Amygdala (tissue), 56 donors: ENCODE measurements at regions not wholly inside any gene's neighbourhood (a gene's known extent, or its start where the extent isn't known, plus 50 kb on each side); places are given as distances from the start of the nearest gene placed in this dataset.
"Not testable (repeated sequence)": the region's sequence is repeated elsewhere in the genome, so short reads cannot be mapped to it uniquely, and the experiment has no call there.

Source experiments
- DNase-seq, 56 donors: peaks; one replicate each; lab custom pipeline; 2025; lab: John Stamatoyannopoulos, UW

DNA sequence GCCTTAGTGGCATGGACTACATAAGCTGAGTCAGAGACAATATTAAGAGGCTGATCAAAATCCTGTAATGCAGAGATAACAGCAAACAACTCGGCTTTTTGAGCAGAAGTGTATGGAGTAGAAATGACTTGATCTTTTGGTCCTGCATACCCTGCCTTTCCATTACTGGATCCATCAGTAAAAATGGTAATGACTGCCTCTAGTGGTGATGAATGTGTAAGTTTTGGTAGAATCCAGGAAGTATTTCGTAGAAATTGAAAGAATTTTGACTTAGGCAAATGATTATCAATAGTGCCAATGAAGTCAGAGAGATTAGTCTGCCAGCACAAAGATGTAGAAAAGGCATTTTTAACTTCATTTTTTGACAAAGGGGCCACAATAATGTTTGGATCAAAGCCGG lies 146.4 kb upstream of the API5 start:
- DNase-seq, result not testable (repeated sequence)

DNA sequence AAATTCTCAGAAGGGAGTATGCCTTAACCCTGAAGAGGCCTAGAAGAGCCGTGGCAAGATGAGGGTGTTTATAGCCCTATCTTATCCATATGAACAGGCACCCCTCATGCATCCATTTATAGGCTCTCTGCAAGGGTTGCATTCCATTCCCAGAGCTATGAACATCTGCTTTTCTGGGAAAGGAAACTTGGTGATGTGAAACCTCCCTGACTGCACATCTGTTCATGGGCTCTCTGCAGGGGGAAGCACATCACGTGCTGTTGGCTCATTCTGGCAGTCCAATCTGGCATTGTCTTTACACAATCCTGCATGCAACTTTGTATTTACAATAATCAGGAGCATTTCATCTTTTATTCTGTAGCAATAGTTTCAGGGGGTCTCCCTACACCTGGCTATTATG lies 143.6 kb upstream of the API5 start:
- DNase-seq, result not testable (repeated sequence)

DNA sequence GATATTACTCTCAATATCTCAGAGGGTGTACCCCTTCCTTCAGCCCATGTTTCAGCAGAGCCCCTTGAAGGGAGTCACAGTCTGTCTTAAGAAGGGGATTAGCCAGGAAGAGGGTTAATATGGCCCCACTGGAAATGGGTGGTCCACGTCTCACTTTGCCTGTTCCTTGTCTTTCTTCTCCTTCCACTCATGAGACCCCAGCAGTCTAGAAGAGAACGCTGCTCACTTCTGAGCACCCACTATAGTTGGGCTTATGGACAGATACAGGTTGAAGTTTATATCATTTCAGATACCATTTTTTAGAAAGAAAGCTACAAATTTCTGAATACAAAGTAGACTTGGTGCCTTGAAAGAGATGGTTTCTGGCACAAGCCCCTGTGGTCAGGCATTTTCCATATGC lies 139.3 kb upstream of the API5 start:
- no peak for DNase-seq

DNA sequence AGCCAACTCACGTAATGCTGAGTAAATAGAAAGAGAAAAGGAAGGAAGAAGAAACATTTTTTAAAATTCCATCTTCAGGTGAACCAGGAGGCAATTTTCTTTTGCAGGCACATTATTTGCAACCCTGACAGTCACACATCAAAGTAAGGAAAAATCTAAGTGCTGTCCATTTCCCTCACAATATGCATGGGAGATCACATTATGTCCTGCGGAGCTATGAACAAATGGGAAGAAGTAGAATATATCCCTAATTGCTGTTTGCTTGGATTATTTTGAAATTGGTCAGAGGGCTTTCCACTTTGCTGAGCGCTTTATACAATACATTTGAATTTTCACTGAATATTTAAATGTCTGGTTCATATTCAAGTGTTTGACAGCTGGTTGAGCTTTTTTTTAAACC lies 133.8 kb upstream of the API5 start:
- DNase-seq, result no peak

DNA sequence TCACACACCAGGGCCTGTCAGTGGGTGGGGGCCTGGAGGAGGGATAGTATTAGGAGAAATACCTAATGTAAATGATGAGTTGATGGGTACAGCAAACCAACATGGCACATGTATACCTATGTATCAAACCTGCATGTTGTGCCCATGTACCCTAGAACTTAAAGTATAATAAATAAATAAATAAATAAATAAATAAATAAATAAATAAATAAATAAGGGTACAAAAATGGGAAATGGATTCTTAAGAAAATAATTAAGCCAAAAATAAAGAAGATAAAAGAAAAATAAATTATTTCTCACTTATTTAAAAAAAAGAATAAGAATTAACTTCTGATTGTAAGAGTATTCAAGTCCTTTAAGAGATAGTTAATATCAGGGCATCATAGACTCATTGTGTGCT lies 117.3 kb upstream of the API5 start:
- not testable (repeated sequence) for DNase-seq

DNA sequence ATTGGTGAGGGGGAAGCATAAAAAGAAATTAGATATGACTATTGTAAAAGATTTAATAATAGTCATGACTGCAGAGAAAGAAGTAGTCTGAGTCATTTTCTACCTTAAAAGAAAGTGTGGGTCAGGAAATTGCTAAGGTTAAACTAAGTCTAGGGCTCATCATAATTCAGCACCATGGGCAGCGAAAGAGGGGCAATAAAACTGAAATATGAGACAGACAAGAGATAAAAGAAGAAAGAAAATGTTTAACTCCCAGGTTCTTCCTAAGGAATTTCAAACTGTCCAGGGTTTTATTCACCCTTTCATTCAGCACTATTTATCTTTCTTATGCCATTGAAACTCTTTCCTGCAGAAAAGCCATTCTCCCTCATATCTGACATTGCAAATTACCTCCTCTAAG lies 114.4 kb upstream of the API5 start:
- no peak for DNase-seq

DNA sequence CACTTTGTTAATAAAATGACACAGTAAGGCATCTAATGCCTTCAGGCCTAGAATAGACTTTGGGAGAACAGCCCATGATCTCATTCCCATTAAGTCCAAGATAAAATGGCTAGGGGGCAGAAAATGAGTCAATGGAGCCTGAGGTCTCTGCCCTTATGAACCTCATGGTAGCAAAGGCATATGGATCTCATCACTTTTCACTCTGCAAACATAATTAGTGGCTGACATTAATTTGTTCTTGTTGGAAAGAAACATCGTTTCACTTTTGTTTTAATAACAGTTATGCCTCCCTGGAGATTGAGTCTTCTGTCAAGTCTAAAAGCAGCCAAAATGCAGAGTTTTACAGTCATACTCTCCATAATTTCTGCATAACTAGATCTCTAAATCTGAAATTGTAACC lies 111.8 kb upstream of the API5 start:
- DNase-seq, result no peak

DNA sequence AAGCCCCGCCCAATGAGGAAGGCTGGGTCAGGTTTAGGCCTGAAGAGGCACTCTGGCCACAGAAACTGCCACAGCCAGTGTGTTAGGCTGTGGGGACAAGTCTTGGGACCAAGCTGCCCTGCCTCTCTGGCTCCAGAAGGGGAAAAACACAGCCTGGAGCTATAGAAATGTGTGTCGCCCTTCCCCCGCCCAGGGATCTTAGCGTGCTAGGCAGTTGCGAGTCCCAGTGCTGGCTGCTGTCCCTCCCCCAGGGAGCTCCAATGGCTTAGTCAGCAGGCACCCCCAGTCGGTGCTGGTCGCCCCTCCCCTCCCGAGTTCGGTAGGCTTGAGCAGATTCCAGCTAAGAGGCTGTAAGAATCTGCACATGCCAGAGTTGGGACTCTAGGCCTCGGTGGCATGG lies 99.5 kb upstream of the API5 start:
- DNase-seq, result no peak

DNA sequence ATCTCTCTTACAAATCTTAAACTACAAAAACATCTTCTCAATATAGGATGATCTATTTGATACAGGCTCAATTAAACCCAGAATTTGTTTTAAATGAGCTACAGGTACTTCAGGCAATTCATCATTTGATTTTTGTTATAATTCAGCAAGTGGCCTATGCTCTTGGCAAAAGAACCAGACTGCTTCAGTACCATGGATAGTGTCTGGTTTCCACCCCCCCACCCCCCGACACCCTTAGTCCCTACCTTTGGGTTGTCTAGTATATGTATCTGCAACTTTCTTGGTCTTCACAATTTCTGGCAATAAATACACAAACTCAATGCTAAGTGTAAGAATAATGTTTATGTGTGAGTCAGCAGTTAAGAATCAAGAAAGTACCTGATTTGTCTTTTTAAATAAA lies 97.3 kb upstream of the API5 start:
- no peak for DNase-seq

DNA sequence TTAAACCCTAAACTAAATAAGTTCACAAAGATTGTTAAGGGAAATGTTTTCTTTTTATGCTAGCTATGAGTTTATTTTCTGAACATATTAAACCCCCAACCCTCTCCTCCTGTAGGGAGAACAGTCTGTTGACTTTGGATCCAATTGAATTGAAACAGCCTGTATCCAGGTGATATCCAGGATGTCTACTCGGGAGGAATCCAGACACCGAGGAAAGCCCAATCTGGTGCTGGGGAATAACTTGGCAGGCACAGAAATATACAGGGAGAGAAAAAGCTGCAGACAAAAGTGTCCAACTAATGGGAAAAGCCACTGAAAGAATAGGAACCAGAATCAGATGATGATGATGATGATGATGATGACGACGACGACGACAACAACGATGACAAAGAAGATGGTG lies 93.9 kb upstream of the API5 start:
- no peak for DNase-seq

DNA sequence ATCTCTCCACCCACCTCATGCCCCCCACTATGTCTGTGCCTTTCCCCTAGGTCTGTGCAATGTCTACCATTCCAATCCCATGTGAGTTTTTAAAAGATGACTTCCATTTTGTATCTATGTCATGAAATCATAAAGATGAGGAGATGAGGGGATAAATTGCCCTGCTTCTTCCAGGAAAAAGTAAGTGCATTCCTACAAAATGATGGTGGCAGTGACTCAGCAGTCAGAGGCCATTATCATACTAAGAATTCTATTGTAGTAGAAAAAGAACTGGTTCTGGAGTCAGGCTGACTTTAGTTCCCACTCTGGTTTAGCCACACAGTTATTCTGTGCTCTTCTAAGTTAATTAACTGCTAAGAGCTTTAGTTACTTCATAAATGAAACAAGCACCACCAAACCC lies 89.6 kb upstream of the API5 start:
- no peak for DNase-seq

DNA sequence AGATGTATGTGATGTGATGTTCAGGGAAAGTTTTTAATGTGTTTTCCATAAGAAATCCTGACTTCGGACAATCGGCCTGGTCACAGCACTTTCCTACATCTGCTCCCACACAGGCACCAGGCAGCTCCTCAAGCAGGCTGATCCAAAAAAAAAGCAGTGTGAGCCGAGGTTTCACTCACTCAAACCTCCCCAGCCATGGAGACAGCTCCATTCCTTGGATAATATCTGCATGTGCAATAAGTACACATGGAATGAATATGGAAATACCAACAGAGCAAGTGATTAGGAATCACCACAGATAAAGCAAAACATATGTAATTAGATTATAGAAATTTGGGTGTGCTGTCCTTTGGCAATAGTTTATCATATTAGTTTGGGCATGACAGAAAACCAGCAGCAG lies 88.8 kb upstream of the API5 start:
- no peak for DNase-seq

DNA sequence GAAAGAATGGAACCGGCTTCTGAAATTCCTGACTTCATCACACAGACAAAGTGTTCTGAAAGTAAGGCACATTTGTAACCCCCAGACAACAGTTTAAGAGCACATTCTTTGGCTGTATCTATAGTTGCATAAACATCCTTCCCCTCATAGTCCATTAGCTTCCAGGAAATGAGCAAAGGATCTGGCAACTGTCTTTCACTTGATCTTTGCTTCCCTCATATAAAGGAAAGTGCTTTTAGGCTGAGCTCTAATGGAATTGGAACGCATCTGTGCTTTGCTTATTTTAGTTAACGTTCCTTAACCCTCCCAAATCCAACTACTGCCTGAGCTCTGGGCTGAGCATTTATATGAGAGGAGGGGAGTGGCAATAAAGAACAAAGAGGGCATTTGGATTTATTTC lies 76.9 kb upstream of the API5 start:
- DNase-seq, result no peak

DNA sequence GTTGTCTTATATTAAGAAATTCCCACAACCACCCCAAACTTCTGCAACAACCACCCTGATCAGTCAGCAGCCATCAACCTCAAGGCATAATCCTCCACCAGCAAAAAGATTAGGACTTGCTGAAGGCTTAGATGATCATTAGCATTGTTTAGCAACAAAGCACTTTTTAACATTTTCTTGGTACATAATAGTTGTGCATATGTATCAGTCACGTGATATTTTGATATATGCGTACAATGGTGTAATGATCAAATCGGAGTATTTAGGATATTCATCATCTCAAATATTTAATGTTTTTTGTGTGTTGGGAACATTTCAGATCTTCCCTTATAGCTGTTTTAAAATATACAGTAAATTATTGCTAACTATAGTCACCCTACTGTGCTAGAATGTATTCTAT lies 73.5 kb upstream of the API5 start:
- DNase-seq, result no peak

DNA sequence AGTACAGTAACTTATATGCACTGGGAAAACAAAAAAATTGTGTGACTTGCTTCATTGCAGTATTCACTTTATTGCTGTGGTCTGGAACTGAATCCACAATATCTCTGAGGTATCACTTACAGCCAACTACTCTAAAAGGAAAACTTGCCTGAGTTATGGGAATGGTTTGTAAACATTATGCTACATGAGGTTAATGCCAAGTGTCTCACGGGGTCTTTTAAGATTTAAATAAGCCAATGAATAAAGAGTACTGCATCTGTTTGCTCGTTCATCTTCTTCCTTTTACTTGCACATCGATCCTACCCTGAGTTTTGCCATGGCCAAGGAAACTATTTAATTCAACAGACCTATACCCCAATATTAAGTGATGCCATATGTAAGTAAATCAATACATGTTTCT lies 72.0 kb upstream of the API5 start:
- no peak for DNase-seq

DNA sequence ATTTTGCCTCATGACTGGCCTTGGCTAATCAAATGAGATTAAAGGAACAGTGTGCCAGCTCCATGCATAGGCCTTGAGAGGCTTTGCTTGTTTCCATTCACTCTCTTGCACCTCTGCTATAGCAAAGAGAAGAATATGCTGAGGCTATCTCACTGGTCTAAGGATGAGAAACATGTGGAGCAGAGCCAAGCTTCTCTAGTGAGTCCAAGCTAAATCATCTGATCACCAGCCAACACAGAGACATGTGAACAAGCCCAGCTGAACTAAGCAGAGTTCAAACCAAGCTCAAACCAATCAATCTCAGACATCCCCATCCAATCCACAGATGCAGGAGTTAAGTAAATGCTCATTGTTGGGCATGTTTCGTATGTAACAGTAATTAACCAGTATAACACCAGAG lies 69.4 kb upstream of the API5 start:
- no peak for DNase-seq

DNA sequence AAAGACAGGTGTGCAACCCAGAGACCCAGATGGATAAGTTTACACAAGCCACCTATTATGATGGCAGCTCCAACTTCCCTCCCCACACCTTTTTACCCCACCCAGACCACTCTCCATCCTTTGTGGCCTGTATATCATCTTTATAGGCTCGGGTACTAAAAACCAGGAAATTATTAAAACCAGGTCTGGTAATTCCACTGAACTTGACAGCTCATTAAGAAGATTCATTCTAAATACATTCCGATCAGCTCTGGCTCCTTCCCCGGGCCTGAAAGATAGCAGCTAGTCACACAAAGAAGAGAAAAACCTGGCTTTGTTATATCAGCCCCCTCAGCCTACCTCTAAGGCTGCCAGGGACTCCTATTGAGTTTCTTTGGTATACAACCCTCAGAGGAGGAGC lies 67.9 kb upstream of the API5 start:
- DNase-seq, result no peak

DNA sequence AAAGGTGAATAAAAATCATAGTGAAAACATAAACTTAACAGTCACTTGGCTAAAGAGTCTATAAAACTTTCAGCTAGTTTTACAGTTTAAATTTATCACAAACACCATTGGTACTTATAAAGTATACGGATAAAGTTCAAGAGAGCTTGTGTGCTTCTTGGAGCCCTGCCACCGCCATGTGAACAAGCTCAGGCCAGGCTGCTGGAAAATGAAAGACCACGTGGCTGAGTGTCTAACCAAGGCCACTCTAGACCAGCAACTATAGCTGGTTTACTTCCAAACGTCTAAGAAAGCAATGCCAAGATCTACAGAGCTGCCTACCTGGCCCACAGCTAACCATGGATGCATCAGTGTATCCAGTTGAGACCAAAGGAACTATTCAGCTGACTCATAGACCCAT lies 66.3 kb upstream of the API5 start:
- DNase-seq, result no peak

DNA sequence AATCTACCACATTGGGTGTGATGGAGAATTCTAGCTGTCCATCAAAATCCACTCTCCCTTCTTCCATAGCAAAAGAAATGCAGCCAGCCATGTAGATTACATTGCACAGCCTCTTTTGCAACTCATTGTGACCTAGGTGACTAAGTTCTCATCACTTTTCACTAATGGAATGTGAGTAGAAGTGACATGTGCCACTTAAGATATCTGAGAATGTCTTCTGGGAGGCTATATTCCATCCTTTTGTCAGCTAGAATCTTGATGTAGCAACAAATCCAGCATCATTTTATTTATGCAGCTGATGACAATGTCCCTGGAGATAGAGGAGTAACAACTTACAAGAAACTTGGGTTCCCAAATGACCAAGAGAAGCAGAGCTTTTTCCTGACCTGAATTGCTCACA lies 61.5 kb upstream of the API5 start:
- no peak for DNase-seq

DNA sequence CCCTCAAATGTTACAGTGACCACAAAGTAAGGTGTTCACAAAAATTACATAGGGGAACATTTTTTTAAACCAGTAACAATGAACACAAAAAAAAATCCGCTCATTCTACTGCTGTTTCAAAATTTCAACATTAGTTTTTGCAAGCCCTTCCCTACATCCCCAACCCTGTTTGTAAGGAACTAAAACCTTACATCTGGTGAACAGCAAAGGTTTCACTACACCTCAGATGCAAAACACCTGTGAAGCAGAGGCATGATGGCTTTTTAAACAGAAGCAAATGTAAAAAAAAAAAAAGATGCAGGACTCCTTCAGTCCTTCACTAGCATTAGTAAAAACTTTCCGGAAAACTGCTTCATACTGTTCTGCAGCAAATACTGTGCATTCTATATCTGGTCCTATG lies 50.0 kb upstream of the API5 start:
- no peak for DNase-seq
